ENCODE measurements at regions not wholly inside any gene's neighbourhood (a gene's known extent, or its start where the extent isn't known, plus 50 kb on each side); places are given as distances from the start of the nearest gene placed in this dataset.

DNA sequence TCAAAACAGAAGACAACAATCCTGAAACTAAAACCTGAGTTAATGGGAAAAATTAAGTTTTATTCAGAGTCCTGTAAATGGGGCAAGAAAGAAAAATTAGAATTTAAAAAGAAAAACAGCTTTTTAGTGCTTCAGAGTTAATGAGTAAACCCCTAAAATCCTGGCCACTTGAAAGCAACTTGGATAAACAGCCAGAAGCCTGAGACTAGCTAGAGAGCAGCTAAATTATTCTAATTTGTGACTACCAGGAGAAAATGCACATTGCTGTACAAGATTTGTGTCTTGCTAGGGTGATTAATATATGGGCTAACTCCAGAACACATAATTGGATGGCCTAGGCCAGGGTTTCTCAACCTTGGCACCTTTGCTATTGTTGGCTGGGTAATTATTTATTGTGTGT is 62.4 kb upstream of the ARG1 start:
- Histone ChIP-seq H3K79me2 (ENCODE audit: control insufficient read depth in 1 of 2, insufficient read depth in 2 of 2, low read length in 2 of 2) (no peaks in the 10 kb centered on the region), H3K23ac (ENCODE audit: insufficient read length) (no peak overlapping the region), H2BK120ac (replicated peaks; ENCODE audit: low read depth, low read length) (peak overlapping the region; percentile 99), H3K18ac (ENCODE audit: extremely low read depth, low read length) (peak overlapping the region; percentile 72), H4K91ac (replicated peaks; ENCODE audit: insufficient read length, low read length) (peak overlapping the region; percentile 87), H3K4me2 (ENCODE audit: insufficient read depth in 1 of 2, low read depth in 2 of 2, low read length in 2 of 2) (no peak overlapping the region), H3K23me2 (ENCODE audit: low read depth, low read length) (no peaks in the 10 kb centered on the region), H3K36me3 (ENCODE audit: control insufficient read depth in 2 of 4, insufficient read depth in 4 of 4, low read length in 3 of 4) (peaks cover 0 to 3% (median 0%) of the 10 kb centered on the region in 4 experiments; a peak in 3 of 8 replicates), H2BK20ac (ENCODE audit: low read length) (peak overlapping the region; percentile 98; the same call in 1 of the 2 replicates), H3K79me1 (ENCODE audit: low read depth, low read length) (no peaks in the 10 kb centered on the region), H4K8ac (ENCODE audit: extremely low read depth, insufficient read depth, low read length) (no peak overlapping the region), H3K4me3 (ENCODE audit: extremely low read depth in 1 of 4, insufficient read depth in 2 of 4, low read depth in 3 of 4, low read length in 4 of 4) (no peak overlapping the region), H4K5ac (ENCODE audit: insufficient read length, low read depth, low read length) (peak overlapping the region; percentile 42), H2BK15ac (ENCODE audit: low read length) (no peak overlapping the region), H3K27me3 (replicated peaks in 1 of 4; ENCODE audit: control insufficient read depth in 3 of 4, extremely low read depth in 1 of 4, insufficient read depth in 3 of 4, low read length in 3 of 4) (no peaks in the 10 kb centered on the region), H2AFZ (ENCODE audit: low read length) (no peak overlapping the region), H3K56ac (replicated peaks; ENCODE audit: insufficient read length, low read depth, low read length) (no peak overlapping the region), H3K4me1 (replicated peaks in 1 of 4; ENCODE audit: control insufficient read depth in 3 of 4, insufficient read depth in 4 of 4, low read length in 3 of 4) (peaks cover 0 to 3% (median 1%) of the 10 kb centered on the region in 4 experiments; a peak in 2 of 7 replicates), H3K27ac (ENCODE audit: low read depth, low read length) (peak overlapping the region; percentile 43; the same call in 1 of the 2 replicates), H3K4ac (replicated peaks; ENCODE audit: insufficient read length, low read depth, low read length) (no peak overlapping the region), H4K20me1 (replicated peaks in 1 of 2; ENCODE audit: control insufficient read depth in 1 of 2, insufficient read depth in 2 of 2, low read length in 2 of 2) (no peaks in the 10 kb centered on the region), H3K9me3 (ENCODE audit: insufficient read depth in 2 of 2, low read depth in 1 of 2, low read length in 1 of 2) (peaks cover 5 to 8% of the 10 kb centered on the region in 2 experiments; a peak in 3 of 4 replicates), H2BK12ac (ENCODE audit: low read depth, low read length) (peak overlapping the region; percentile 98; the same call in 1 of the 2 replicates), H3K9ac (replicated peaks in 1 of 4; ENCODE audit: extremely low read depth in 1 of 4, low read depth in 3 of 4, low read length in 3 of 4) (no peak overlapping the region), H3K14ac (ENCODE audit: insufficient read length) (no peak overlapping the region), H2AK5ac (ENCODE audit: low read depth, low read length) (no peak overlapping the region), H2BK5ac (ENCODE audit: low read depth, low read length) (peak overlapping the region; percentile 97; the same call in 1 of the 2 replicates)
- ChIA-PET CTCF (ENCODE audit: partially characterized antibody) (interaction anchor here (1.2 to 3.2 kb wide), 3 partner anchors 9 to 80 kb away, joined by 3 to 17 read pairs (median 4); no protein-coding TSS in a partner anchor), POLR2A (ENCODE audit: partially characterized antibody) (no interaction called here)
- DNase-seq (ENCODE audit: low read depth in 1 of 2, low spot score in 2 of 2) (no peak), FAIRE-seq (no peak)
- TF ChIP-seq KDM1A (IDR thresholded peaks at IDR 0.05; ENCODE audit: borderline replicate concordance, low read length) (no peak), SP1 (IDR thresholded peaks at IDR 0.05; ENCODE audit: low read depth, low read length) (no peak), CHD2 (IDR thresholded peaks at IDR 0.05; ENCODE audit: low read length) (no peak), TCF12 (IDR thresholded peaks at IDR 0.05; ENCODE audit: low read depth, low read length) (no peak), KDM4A (IDR thresholded peaks at IDR 0.05; ENCODE audit: low read depth, low read length, severe bottlenecking) (no peak), TEAD4 (IDR thresholded peaks at IDR 0.05; ENCODE audit: low read depth, low read length) (no peak), EZH2 (IDR thresholded peaks at IDR 0.05; ENCODE audit: low read depth, low read length, severe bottlenecking) (no peak), EP300 (IDR thresholded peaks at IDR 0.05; ENCODE audit: borderline replicate concordance in 1 of 2, low read depth in 2 of 2, low read length in 2 of 2) (no peak), SIRT6 (IDR thresholded peaks at IDR 0.05; ENCODE audit: low read length) (no peak), HDAC6 (IDR thresholded peaks at IDR 0.05; ENCODE audit: low read depth, low read length) (no peak), SUZ12 (IDR thresholded peaks at IDR 0.05; ENCODE audit: low read length) (no peak), TAF7 (optimal IDR thresholded peaks at IDR 0.05; ENCODE audit: borderline replicate concordance, low read depth, low read length) (no peak), GTF2F1 (IDR thresholded peaks at IDR 0.05; ENCODE audit: borderline replicate concordance, low read depth, low read length) (no peak), ASH2L (IDR thresholded peaks at IDR 0.05; ENCODE audit: low read length) (no peak)
- TF ChIP-seq, protein P1, sequence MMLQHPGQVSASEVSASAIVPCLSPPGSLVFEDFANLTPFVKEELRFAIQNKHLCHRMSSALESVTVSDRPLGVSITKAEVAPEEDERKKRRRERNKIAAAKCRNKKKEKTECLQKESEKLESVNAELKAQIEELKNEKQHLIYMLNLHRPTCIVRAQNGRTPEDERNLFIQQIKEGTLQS (IDR thresholded peaks at IDR 0.05; ENCODE audit: insufficient read depth, low read depth, low read length), result no peak
